ENCODE measurements at regions not wholly inside any gene's neighbourhood (a gene's known extent, or its start where the extent isn't known, plus 50 kb on each side); places are given as distances from the start of the nearest gene placed in this dataset.

GRCh38 chr18:71456206-71456605 is 1087.9 kb downstream of the CBLN2 start:
- Histone ChIP-seq H3K4me3 (ENCODE audit: insufficient read length, low read depth) (no peak overlapping the region), H3K4me1 (ENCODE audit: insufficient read depth, insufficient read length) (no peaks in the 10 kb centered on the region), H3K27me3 (ENCODE audit: insufficient read depth, insufficient read length) (no peaks in the 10 kb centered on the region), H3K36me3 (ENCODE audit: insufficient read depth, insufficient read length, low read length) (no peaks in the 10 kb centered on the region), H3K9ac (ENCODE audit: insufficient read length, low read depth) (no peak overlapping the region), H3K9me3 (ENCODE audit: insufficient read depth, low read length) (no peaks in the 10 kb centered on the region)
- TF ChIP-seq ZNF274 (IDR thresholded peaks at IDR 0.05; ENCODE audit: low read depth, low read length) (no peak), SUZ12 (IDR thresholded peaks at IDR 0.05; ENCODE audit: extremely low read depth, insufficient read depth, insufficient read length) (no peak), YY1 (IDR thresholded peaks at IDR 0.05; ENCODE audit: insufficient read depth, insufficient read length) (no peak)
- no peak for DNase-seq (ENCODE audit: low read depth, low spot score)

GRCh38 chr18:71450257-71450656 is 1093.9 kb downstream of the CBLN2 start:
- Histone ChIP-seq H3K4me3 (ENCODE audit: insufficient read length, low read depth) (no peak overlapping the region), H3K27me3 (ENCODE audit: insufficient read depth, insufficient read length) (no peaks in the 10 kb centered on the region), H3K9me3 (ENCODE audit: insufficient read depth, low read length) (no peaks in the 10 kb centered on the region), H3K9ac (ENCODE audit: insufficient read length, low read depth) (no peak overlapping the region), H3K36me3 (ENCODE audit: insufficient read depth, insufficient read length, low read length) (no peaks in the 10 kb centered on the region), H3K4me1 (ENCODE audit: insufficient read depth, insufficient read length) (no peaks in the 10 kb centered on the region)
- TF ChIP-seq SUZ12 (IDR thresholded peaks at IDR 0.05; ENCODE audit: extremely low read depth, insufficient read depth, insufficient read length) (no peak), YY1 (IDR thresholded peaks at IDR 0.05; ENCODE audit: insufficient read depth, insufficient read length) (no peak), ZNF274 (IDR thresholded peaks at IDR 0.05; ENCODE audit: low read depth, low read length) (no peak)
- DNase-seq (ENCODE audit: low read depth, low spot score), result no peak

- Histone ChIP-seq H3K4me1 (ENCODE audit: insufficient read depth, insufficient read length) (no peaks in the 10 kb centered on the region), H3K4me3 (ENCODE audit: insufficient read length, low read depth) (no peak overlapping the region), H3K36me3 (ENCODE audit: insufficient read depth, insufficient read length, low read length) (no peaks in the 10 kb centered on the region), H3K27me3 (ENCODE audit: insufficient read depth, insufficient read length) (no peaks in the 10 kb centered on the region), H3K9me3 (ENCODE audit: insufficient read depth, low read length) (no peaks in the 10 kb centered on the region; the same call in 1 of the 2 replicates), H3K9ac (ENCODE audit: insufficient read length, low read depth) (no peak overlapping the region)
- TF ChIP-seq SUZ12 (IDR thresholded peaks at IDR 0.05; ENCODE audit: extremely low read depth, insufficient read depth, insufficient read length) (no peak), ZNF274 (IDR thresholded peaks at IDR 0.05; ENCODE audit: low read depth, low read length) (no peak)
- no peak for DNase-seq (ENCODE audit: low read depth, low spot score)
These were observed 1100.2 kb downstream of the CBLN2 start for GRCh38 chr18:71443706-71444480.

GRCh38 chr18:71442731-71443141 is 1101.4 kb downstream of the CBLN2 start:
- no peaks in the 10 kb centered on the region for H3K36me3 ChIP-seq (ENCODE audit: insufficient read depth, insufficient read length, low read length)
- TF ChIP-seq YY1 (IDR thresholded peaks at IDR 0.05; ENCODE audit: insufficient read depth, insufficient read length), result no peak
- no peak overlapping the region for H3K9ac ChIP-seq (ENCODE audit: insufficient read length, low read depth)
- H3K27me3 ChIP-seq (ENCODE audit: insufficient read depth, insufficient read length), result no peaks in the 10 kb centered on the region
- H3K4me3 ChIP-seq (ENCODE audit: insufficient read length, low read depth), result no peak overlapping the region
- no peaks in the 10 kb centered on the region for H3K4me1 ChIP-seq (ENCODE audit: insufficient read depth, insufficient read length)
- no peaks in the 10 kb centered on the region; the same call in 1 of the 2 replicates for H3K9me3 ChIP-seq (ENCODE audit: insufficient read depth, low read length)
- DNase-seq (ENCODE audit: low read depth, low spot score), result no peak

GRCh38 chr18:71441156-71441555 is 1103.0 kb downstream of the CBLN2 start:
- no peak for TF ChIP-seq SUZ12 (IDR thresholded peaks at IDR 0.05; ENCODE audit: extremely low read depth, insufficient read depth, insufficient read length)
- no peak for TF ChIP-seq ZNF274 (IDR thresholded peaks at IDR 0.05; ENCODE audit: low read depth, low read length)
- no peak for TF ChIP-seq YY1 (IDR thresholded peaks at IDR 0.05; ENCODE audit: insufficient read depth, insufficient read length)
- H3K4me1 ChIP-seq (ENCODE audit: insufficient read depth, insufficient read length), result no peaks in the 10 kb centered on the region
- no peaks in the 10 kb centered on the region for H3K36me3 ChIP-seq (ENCODE audit: insufficient read depth, insufficient read length, low read length)
- H3K9ac ChIP-seq (ENCODE audit: insufficient read length, low read depth), result no peak overlapping the region
- H3K4me3 ChIP-seq (ENCODE audit: insufficient read length, low read depth), result no peak overlapping the region
- no peak for DNase-seq (ENCODE audit: low read depth, low spot score)
- H3K27me3 ChIP-seq (ENCODE audit: insufficient read depth, insufficient read length), result no peaks in the 10 kb centered on the region
- H3K9me3 ChIP-seq (ENCODE audit: insufficient read depth, low read length), result no peaks in the 10 kb centered on the region; the same call in 1 of the 2 replicates

- no peaks in the 10 kb centered on the region for H3K9me3 ChIP-seq (ENCODE audit: insufficient read depth, low read length)
- no peaks in the 10 kb centered on the region for H3K27me3 ChIP-seq (ENCODE audit: insufficient read depth, insufficient read length)
- H3K36me3 ChIP-seq (ENCODE audit: insufficient read depth, insufficient read length, low read length), result no peaks in the 10 kb centered on the region
- no peak for DNase-seq (ENCODE audit: low read depth, low spot score)
- no peak overlapping the region for H3K4me3 ChIP-seq (ENCODE audit: insufficient read length, low read depth)
- H3K4me1 ChIP-seq (ENCODE audit: insufficient read depth, insufficient read length), result no peaks in the 10 kb centered on the region
- TF ChIP-seq SUZ12 (IDR thresholded peaks at IDR 0.05; ENCODE audit: extremely low read depth, insufficient read depth, insufficient read length) (no peak), ZNF274 (IDR thresholded peaks at IDR 0.05; ENCODE audit: low read depth, low read length) (no peak), YY1 (IDR thresholded peaks at IDR 0.05; ENCODE audit: insufficient read depth, insufficient read length) (no peak)
- H3K9ac ChIP-seq (ENCODE audit: insufficient read length, low read depth), result no peak overlapping the region
These were observed 1106.6 kb downstream of the CBLN2 start for GRCh38 chr18:71437511-71437910.

- DNase-seq (ENCODE audit: low read depth, low spot score), result no peak
- Histone ChIP-seq H3K4me1 (ENCODE audit: insufficient read depth, insufficient read length) (no peaks in the 10 kb centered on the region), H3K9ac (ENCODE audit: insufficient read length, low read depth) (no peak overlapping the region), H3K4me3 (ENCODE audit: insufficient read length, low read depth) (no peak overlapping the region), H3K36me3 (ENCODE audit: insufficient read depth, insufficient read length, low read length) (no peaks in the 10 kb centered on the region), H3K9me3 (ENCODE audit: insufficient read depth, low read length) (no peaks in the 10 kb centered on the region), H3K27me3 (ENCODE audit: insufficient read depth, insufficient read length) (no peaks in the 10 kb centered on the region)
- TF ChIP-seq SUZ12 (IDR thresholded peaks at IDR 0.05; ENCODE audit: extremely low read depth, insufficient read depth, insufficient read length), result no peak
- no peak for TF ChIP-seq ZNF274 (IDR thresholded peaks at IDR 0.05; ENCODE audit: low read depth, low read length)
- TF ChIP-seq YY1 (IDR thresholded peaks at IDR 0.05; ENCODE audit: insufficient read depth, insufficient read length), result no peak
These were observed 1110.8 kb downstream of the CBLN2 start for GRCh38 chr18:71433373-71433772.
